ENCODE measurements at regions not wholly inside any gene's neighbourhood (a gene's known extent, or its start where the extent isn't known, plus 50 kb on each side); places are given as distances from the start of the nearest gene placed in this dataset.

- H2BK15ac ChIP-seq (ENCODE audit: low read length): no peak overlapping the region
These were observed 56.9 kb upstream of the JAG1 start for GRCh38 chr20:10730629-10731183.

More at GRCh38 chr20:10730629-10731183, 56.9 kb upstream of the JAG1 start:
- TF ChIP-seq ASH2L (IDR thresholded peaks at IDR 0.05; ENCODE audit: low read length) (no peak), POLR2AphosphoS5 (IDR thresholded peaks at IDR 0.05; ENCODE audit: low read depth, low read length) (no peak), TAF1 (IDR thresholded peaks at IDR 0.05; ENCODE audit: low read depth, low read length) (no peak)
- Histone ChIP-seq H3K4ac (replicated peaks; ENCODE audit: insufficient read length, low read depth, low read length) (no peak overlapping the region), H4K20me1 (replicated peaks in 1 of 2; ENCODE audit: control insufficient read depth in 1 of 2, insufficient read depth in 2 of 2, low read length in 2 of 2) (no peaks in the 10 kb centered on the region), H2BK120ac (replicated peaks; ENCODE audit: low read depth, low read length) (no peak overlapping the region), H4K8ac (ENCODE audit: extremely low read depth, insufficient read depth, low read length) (no peak overlapping the region), H3K4me3 (ENCODE audit: extremely low read depth in 1 of 4, insufficient read depth in 2 of 4, low read depth in 3 of 4, low read length in 4 of 4) (no peak overlapping the region), H3K9ac (replicated peaks in 1 of 4; ENCODE audit: extremely low read depth in 1 of 4, low read depth in 3 of 4, low read length in 3 of 4) (no peak overlapping the region), H3K56ac (replicated peaks; ENCODE audit: insufficient read length, low read depth, low read length) (no peak overlapping the region), H2BK12ac (ENCODE audit: low read depth, low read length) (no peak overlapping the region), H3K23me2 (ENCODE audit: low read depth, low read length) (peaks cover 3% of the 10 kb centered on the region; the same call in 1 of the 2 replicates), H3K23ac (ENCODE audit: insufficient read length) (no peak overlapping the region), H3K18ac (ENCODE audit: extremely low read depth, low read length) (no peak overlapping the region), H3K14ac (ENCODE audit: insufficient read length) (no peak overlapping the region), H2BK20ac (ENCODE audit: low read length) (no peak overlapping the region), H2AFZ (ENCODE audit: low read length) (no peak overlapping the region), H3K27ac (ENCODE audit: low read depth, low read length) (no peak overlapping the region), H4K5ac (ENCODE audit: insufficient read length, low read depth, low read length) (no peak overlapping the region), H3K79me2 (ENCODE audit: control insufficient read depth in 1 of 2, insufficient read depth in 2 of 2, low read length in 2 of 2) (no peaks in the 10 kb centered on the region), H3K36me3 (ENCODE audit: control insufficient read depth in 2 of 4, insufficient read depth in 4 of 4, low read length in 3 of 4) (no peaks in the 10 kb centered on the region), H3K4me2 (ENCODE audit: insufficient read depth in 1 of 2, low read depth in 2 of 2, low read length in 2 of 2) (no peak overlapping the region), H3K79me1 (ENCODE audit: low read depth, low read length) (no peaks in the 10 kb centered on the region), H2AK5ac (ENCODE audit: low read depth, low read length) (no peak overlapping the region), H3K27me3 (replicated peaks in 1 of 4; ENCODE audit: control insufficient read depth in 3 of 4, extremely low read depth in 1 of 4, insufficient read depth in 3 of 4, low read length in 3 of 4) (no peaks in the 10 kb centered on the region), H2BK5ac (ENCODE audit: low read depth, low read length) (no peak overlapping the region), H3K9me3 (ENCODE audit: insufficient read depth in 2 of 2, low read depth in 1 of 2, low read length in 1 of 2) (no peaks in the 10 kb centered on the region; a peak in 1 of 4 replicates), H4K91ac (replicated peaks; ENCODE audit: insufficient read length, low read length) (no peak overlapping the region), H3K4me1 (replicated peaks in 1 of 4; ENCODE audit: control insufficient read depth in 3 of 4, insufficient read depth in 4 of 4, low read length in 3 of 4) (no peaks in the 10 kb centered on the region)
- DNase-seq (ENCODE audit: low read depth in 1 of 2, low spot score in 2 of 2) (no peak), FAIRE-seq (no peak)
- ChIA-PET POLR2A (ENCODE audit: partially characterized antibody) (no interaction called here), CTCF (ENCODE audit: partially characterized antibody) (interaction anchor here (1.2 kb wide), 1 partner anchor 12 kb away, joined by 4 read pairs; no protein-coding TSS in a partner anchor)
- 73% methylated on average over 1 of the region's 1 CpG; no CpG with 5 or more reads in 1 of the 2 experiments for WGBS, 2 experiments (ENCODE audit: extremely low coverage in 1 of 2, insufficient coverage in 1 of 2, insufficient read length in 1 of 2, insufficient replicate concordance in 2 of 2, low coverage in 1 of 2, low lambda C conversion rate in 2 of 2, missing lambda C conversion rate in 1 of 2)

Measured in H1 (cell line).